Urothelium cell line (cell line): ENCODE measurements at regions not wholly inside any gene's neighbourhood (a gene's known extent, or its start where the extent isn't known, plus 50 kb on each side); places are given as distances from the start of the nearest gene placed in this dataset.

Experiments
- DNase-seq: peaks from one replicate; pipeline ENCODE4 v3.0.0; 2011; ENCODE audit warnings: low spot score, mixed read lengths
- FAIRE-seq: peaks from 2 replicates; lab custom pipeline; 2011; peaks lifted over from hg19 to GRCh38; lab: Jason Lieb, UNC

- FAIRE-seq = no peak
- DNase-seq = no peak
Observed at GRCh38 chr11:45597097-45597496, 68.3 kb downstream of the CHST1 start.

- FAIRE-seq (no peak), DNase-seq (no peak)
Observed at GRCh38 chr11:45596571-45596970, 68.9 kb downstream of the CHST1 start.

GRCh38 chr11:45593992-45594391 is 71.4 kb downstream of the CHST1 start:
- DNase-seq (no peak), FAIRE-seq (no peak)

- no peak for DNase-seq
Observed at GRCh38 chr11:45592636-45593035, 72.8 kb downstream of the CHST1 start.

GRCh38 chr11:45590743-45591142 is 74.7 kb downstream of the CHST1 start:
- peak; percentile 27 for DNase-seq
- FAIRE-seq = no peak

More at GRCh38 chr11:45592636-45593035, 72.8 kb downstream of the CHST1 start:
- FAIRE-seq = no peak

GRCh38 chr11:45585205-45585604 is 80.2 kb downstream of the CHST1 start:
- DNase-seq (no peak), FAIRE-seq (no peak)

- FAIRE-seq = no peak
- DNase-seq = no peak
Observed at GRCh38 chr11:45583981-45584566, 81.3 kb downstream of the CHST1 start.

GRCh38 chr11:45580399-45580798 is 85.0 kb downstream of the CHST1 start:
- DNase-seq = peak; percentile 64

GRCh38 chr11:45578316-45578715 is 87.1 kb downstream of the CHST1 start:
- no peak for DNase-seq
- FAIRE-seq = no peak

More at GRCh38 chr11:45580399-45580798, 85.0 kb downstream of the CHST1 start:
- FAIRE-seq = no peak

- FAIRE-seq = no peak
- DNase-seq = no peak
Observed at GRCh38 chr11:45577752-45578151, 87.7 kb downstream of the CHST1 start.

- FAIRE-seq = peak; percentile 50
- no peak for DNase-seq
Observed at GRCh38 chr11:45576461-45577215, 88.8 kb downstream of the CHST1 start.

GRCh38 chr11:45573728-45574127 is 91.7 kb downstream of the CHST1 start:
- DNase-seq (no peak), FAIRE-seq (no peak)

- no peak for FAIRE-seq
- DNase-seq = no peak
Observed at GRCh38 chr11:45572354-45573123, 92.9 kb downstream of the CHST1 start.

- FAIRE-seq (no peak), DNase-seq (no peak)
Observed at GRCh38 chr11:45569776-45570175, 95.6 kb downstream of the CHST1 start.

GRCh38 chr11:45568049-45568448 is 97.4 kb downstream of the CHST1 start:
- DNase-seq = no peak
- FAIRE-seq = no peak

- DNase-seq = no peak
- no peak for FAIRE-seq
Observed at GRCh38 chr11:45565446-45565988, 99.9 kb downstream of the CHST1 start.

GRCh38 chr11:45563810-45564209 is 101.6 kb downstream of the CHST1 start:
- DNase-seq (no peak), FAIRE-seq (no peak)

- no peak for FAIRE-seq
- no peak for DNase-seq
Observed at GRCh38 chr11:45563171-45563570, 102.3 kb downstream of the CHST1 start.

- no peak for DNase-seq
- FAIRE-seq = no peak
Observed at GRCh38 chr11:45560913-45561281, 104.5 kb downstream of the CHST1 start.

- no peak for DNase-seq
- FAIRE-seq = no peak
Observed at GRCh38 chr11:45560155-45560912, 105.1 kb downstream of the CHST1 start.
